Activated naive CD8-positive, alpha-beta T cell treated with anti-CD3 and anti-CD28 coated beads, Interleukin-2, amount 50 U/mL, for 24 hours (primary cell): ENCODE measurements at regions not wholly inside any gene's neighbourhood (a gene's known extent, or its start where the extent isn't known, plus 50 kb on each side); places are given as distances from the start of the nearest gene placed in this dataset.

Experiments
- ATAC-seq: fragments of 150-1000 bp; cut with Tn5 transposase; one replicate; pipeline ENCODE4 v1.10.0; 2021
- DNase-seq: peaks from one replicate; pipeline ENCODE4 v3.0.0; 2021
- H3K27ac Mint-ChIP-seq: one replicate; pipeline ENCODE4 v1.8.0; 2021; ENCODE audit warnings: mild to moderate bottlenecking, mixed read lengths
- H3K27me3 Mint-ChIP-seq: one replicate; pipeline ENCODE4 v1.8.0; 2021; ENCODE audit warnings: mixed read lengths
- H3K36me3 Mint-ChIP-seq: one replicate; pipeline ENCODE4 v1.8.0; 2021; ENCODE audit warnings: low read depth, mixed read lengths
- H3K4me1 Mint-ChIP-seq: one replicate; pipeline ENCODE4 v1.8.0; 2021; ENCODE audit warnings: mixed read lengths
- H3K4me3 Mint-ChIP-seq: one replicate; pipeline ENCODE4 v1.8.0; 2021; ENCODE audit warnings: mild to moderate bottlenecking, moderate library complexity, mixed read lengths
- H3K9me3 Mint-ChIP-seq: one replicate; pipeline ENCODE4 v1.8.0; 2021; ENCODE audit warnings: mixed read lengths

GRCh38 chr11:109730669-109731068 lies 308.7 kb downstream of the C11orf87 start:
- Mint-ChIP-seq H3K27ac (no peak overlapping the region), H3K36me3 (no peaks in the 10 kb centered on the region), H3K27me3 (no peaks in the 10 kb centered on the region), H3K9me3 (no peaks in the 10 kb centered on the region), H3K4me3 (no peak overlapping the region), H3K4me1 (no peaks in the 10 kb centered on the region)
- DNase-seq (no peak), ATAC-seq (no peak)

DNA sequence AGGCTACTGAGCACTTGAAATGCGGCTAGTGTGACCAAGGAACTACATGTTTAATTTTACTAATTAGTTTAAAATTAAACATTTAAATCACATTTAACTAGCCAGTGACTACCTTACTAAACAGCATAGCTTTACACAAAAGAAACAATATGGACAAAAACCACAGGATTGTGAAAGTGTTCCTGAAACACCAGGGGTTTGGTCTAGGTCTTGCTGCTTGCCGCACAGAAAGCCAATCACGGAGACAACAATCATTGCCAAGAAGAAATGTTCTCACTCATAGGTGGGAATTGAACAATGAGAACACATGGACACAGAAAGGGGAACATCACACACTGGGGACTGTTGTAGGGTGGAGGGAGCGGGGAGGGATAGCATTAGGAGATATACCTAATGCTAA lies 309.5 kb downstream of the C11orf87 start:
- Mint-ChIP-seq H3K36me3 (no peaks in the 10 kb centered on the region), H3K4me1 (no peaks in the 10 kb centered on the region), H3K27ac (no peak overlapping the region), H3K4me3 (no peak overlapping the region), H3K27me3 (no peaks in the 10 kb centered on the region), H3K9me3 (no peaks in the 10 kb centered on the region)
- DNase-seq (no peak), ATAC-seq (no peak)

DNA sequence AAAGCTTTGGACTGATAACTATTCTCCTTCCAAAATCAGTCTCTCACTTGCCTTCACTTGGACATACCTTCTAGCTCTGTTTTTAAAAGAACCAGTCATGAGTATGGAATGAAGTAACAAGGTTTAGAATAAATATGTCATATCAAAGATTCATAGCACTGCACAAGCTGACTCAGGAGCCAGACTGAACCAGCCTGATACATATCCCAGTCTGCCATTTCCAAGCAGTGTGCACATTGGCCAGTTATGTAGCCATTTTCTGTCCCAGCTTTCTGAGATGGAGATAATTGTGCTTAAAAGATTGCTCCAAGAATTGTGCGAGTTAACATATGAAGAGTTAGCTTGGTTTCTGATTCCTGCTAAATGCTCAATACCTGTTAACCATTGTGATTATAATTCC lies 311.3 kb downstream of the C11orf87 start:
- H3K27ac Mint-ChIP-seq, result no peak overlapping the region
- peaks cover 2% of the 10 kb centered on the region for H3K27me3 Mint-ChIP-seq
- H3K9me3 Mint-ChIP-seq, result no peaks in the 10 kb centered on the region
- no peaks in the 10 kb centered on the region for H3K4me1 Mint-ChIP-seq
- ATAC-seq (no peak), DNase-seq (no peak)
- no peak overlapping the region for H3K4me3 Mint-ChIP-seq
- H3K36me3 Mint-ChIP-seq, result no peaks in the 10 kb centered on the region

DNA sequence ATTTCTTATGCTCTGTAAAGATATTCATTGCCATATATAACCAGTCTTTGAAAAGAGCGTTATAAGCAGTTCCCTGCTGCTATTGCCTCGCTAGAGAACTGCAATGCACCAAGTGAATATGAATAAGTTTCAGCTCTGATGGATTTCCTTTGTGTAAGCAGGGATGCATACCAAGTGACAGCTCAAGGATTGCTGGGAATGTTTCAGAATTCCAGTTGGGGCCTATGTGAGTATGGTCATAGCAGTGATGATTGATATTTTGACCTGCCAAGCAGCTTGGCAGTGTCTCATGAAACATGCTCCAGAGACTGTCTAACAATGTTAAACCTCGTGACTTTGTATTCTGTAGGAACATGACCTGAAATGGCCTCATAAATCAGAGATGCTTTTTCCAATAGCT lies 312.6 kb downstream of the C11orf87 start:
- DNase-seq, result no peak
- Mint-ChIP-seq H3K27me3 (peaks cover 2% of the 10 kb centered on the region), H3K4me3 (no peak overlapping the region), H3K36me3 (no peaks in the 10 kb centered on the region), H3K9me3 (no peaks in the 10 kb centered on the region), H3K27ac (no peak overlapping the region), H3K4me1 (no peaks in the 10 kb centered on the region)
- no peak for ATAC-seq

DNA sequence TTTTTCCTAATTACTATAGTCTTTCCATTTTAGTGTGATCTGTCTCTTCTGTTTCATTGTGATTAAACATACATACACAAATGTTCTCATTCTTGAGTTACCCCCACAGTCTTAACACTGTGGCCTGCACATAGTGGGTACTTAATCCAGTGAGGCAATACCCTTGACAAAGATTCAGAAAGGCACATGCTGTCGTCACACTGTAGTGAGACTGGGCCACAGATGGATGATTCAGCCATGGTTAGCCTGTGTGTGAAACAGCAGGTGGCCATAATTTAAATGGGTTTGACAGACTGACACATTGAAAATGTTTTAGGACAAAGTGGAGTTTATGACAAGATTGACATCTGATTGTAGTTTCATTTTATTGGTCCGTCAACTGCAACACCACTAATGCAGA lies 313.1 kb downstream of the C11orf87 start:
- Mint-ChIP-seq H3K4me3 (no peak overlapping the region), H3K27ac (no peak overlapping the region), H3K27me3 (peaks cover 2% of the 10 kb centered on the region), H3K9me3 (no peaks in the 10 kb centered on the region), H3K4me1 (no peaks in the 10 kb centered on the region), H3K36me3 (no peaks in the 10 kb centered on the region)
- ATAC-seq (no peak), DNase-seq (no peak)

DNA sequence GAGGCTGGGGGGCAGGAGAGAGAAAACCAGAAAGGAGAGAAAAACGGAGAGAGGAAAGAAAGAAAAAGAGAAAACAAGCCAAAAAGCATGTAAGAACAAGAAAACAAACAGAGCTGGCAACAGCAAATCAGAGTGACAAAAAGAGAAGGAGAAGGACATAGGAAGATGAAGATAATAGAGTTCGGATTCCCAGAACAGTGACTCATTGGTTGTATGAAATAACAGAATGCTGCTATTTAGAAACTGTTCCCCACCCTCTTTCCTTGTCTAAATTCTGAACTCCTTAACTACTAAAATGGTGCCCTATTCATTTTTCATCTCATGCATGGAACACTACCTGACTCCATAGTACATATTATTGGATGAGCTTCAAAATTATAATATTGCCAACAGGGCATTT lies 317.4 kb downstream of the C11orf87 start:
- ATAC-seq (no peak), DNase-seq (no peak)
- Mint-ChIP-seq H3K9me3 (no peaks in the 10 kb centered on the region), H3K36me3 (no peaks in the 10 kb centered on the region), H3K27ac (no peak overlapping the region), H3K4me1 (no peaks in the 10 kb centered on the region), H3K27me3 (peaks cover 2% of the 10 kb centered on the region), H3K4me3 (no peak overlapping the region)

GRCh38 chr11:109745996-109746625 lies 324.1 kb downstream of the C11orf87 start:
- no peak overlapping the region for H3K27ac Mint-ChIP-seq
- ATAC-seq, result no peak
- DNase-seq, result no peak
- no peak overlapping the region for H3K4me3 Mint-ChIP-seq
- H3K27me3 Mint-ChIP-seq, result no peaks in the 10 kb centered on the region
- no peaks in the 10 kb centered on the region for H3K4me1 Mint-ChIP-seq
- no peaks in the 10 kb centered on the region for H3K9me3 Mint-ChIP-seq
- no peaks in the 10 kb centered on the region for H3K36me3 Mint-ChIP-seq

- Mint-ChIP-seq H3K4me3 (no peak overlapping the region), H3K9me3 (no peaks in the 10 kb centered on the region), H3K36me3 (no peaks in the 10 kb centered on the region), H3K27me3 (no peaks in the 10 kb centered on the region), H3K4me1 (no peaks in the 10 kb centered on the region), H3K27ac (no peak overlapping the region)
- ATAC-seq (no peak), DNase-seq (no peak)
Measured at GRCh38 chr11:109747839-109748238, 325.8 kb downstream of the C11orf87 start.

GRCh38 chr11:109749476-109749875 lies 327.5 kb downstream of the C11orf87 start:
- ATAC-seq, result no peak
- no peak for DNase-seq
- Mint-ChIP-seq H3K4me3 (no peak overlapping the region), H3K27me3 (no peaks in the 10 kb centered on the region), H3K9me3 (no peaks in the 10 kb centered on the region), H3K4me1 (no peaks in the 10 kb centered on the region), H3K27ac (no peak overlapping the region), H3K36me3 (no peaks in the 10 kb centered on the region)

GRCh38 chr11:109750964-109751363 lies 329.0 kb downstream of the C11orf87 start:
- Mint-ChIP-seq H3K27ac (no peak overlapping the region), H3K27me3 (no peaks in the 10 kb centered on the region), H3K4me3 (no peak overlapping the region), H3K4me1 (no peaks in the 10 kb centered on the region), H3K9me3 (no peaks in the 10 kb centered on the region), H3K36me3 (no peaks in the 10 kb centered on the region)
- no peak for ATAC-seq
- DNase-seq, result no peak

DNA sequence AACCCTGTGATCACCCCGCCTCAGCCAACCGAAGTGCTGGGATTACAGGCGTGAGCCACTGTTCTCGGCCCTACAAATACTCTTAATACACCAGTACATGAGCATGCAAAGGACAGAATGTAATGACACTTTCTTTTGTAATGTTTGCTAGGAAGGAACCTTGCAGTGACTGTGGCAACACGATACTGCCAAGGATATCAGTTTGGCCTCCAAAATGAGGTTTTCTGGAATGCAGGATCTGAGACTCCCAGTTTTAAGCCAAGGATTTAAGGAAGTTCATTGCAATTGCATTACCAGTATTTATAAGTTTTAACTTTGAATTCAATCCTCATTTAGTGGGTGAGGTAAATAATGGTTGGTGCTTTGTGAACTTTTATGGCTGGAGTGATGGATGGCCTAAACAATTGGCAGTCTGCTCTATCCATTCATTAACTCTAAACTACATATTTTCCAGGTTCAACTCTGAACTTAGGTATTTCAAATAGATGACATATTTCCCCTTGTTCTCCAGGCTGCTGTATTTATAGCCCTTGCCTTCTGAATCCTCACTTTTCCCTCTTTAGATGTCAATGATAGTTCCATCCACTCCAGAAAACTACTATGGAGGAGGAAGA lies 330.3 kb downstream of the C11orf87 start:
- ATAC-seq (no peak), DNase-seq (no peak)
- Mint-ChIP-seq H3K27me3 (peaks cover 2% of the 10 kb centered on the region), H3K9me3 (no peaks in the 10 kb centered on the region), H3K36me3 (no peaks in the 10 kb centered on the region), H3K4me1 (no peaks in the 10 kb centered on the region), H3K27ac (no peak overlapping the region), H3K4me3 (no peak overlapping the region)

- H3K4me1 Mint-ChIP-seq, result no peaks in the 10 kb centered on the region
- no peak overlapping the region for H3K27ac Mint-ChIP-seq
- H3K36me3 Mint-ChIP-seq, result no peaks in the 10 kb centered on the region
- no peak for ATAC-seq
- H3K4me3 Mint-ChIP-seq, result no peak overlapping the region
- no peaks in the 10 kb centered on the region for H3K9me3 Mint-ChIP-seq
- no peak for DNase-seq
- peaks cover 2% of the 10 kb centered on the region for H3K27me3 Mint-ChIP-seq
Measured at GRCh38 chr11:109756521-109756920, 334.5 kb downstream of the C11orf87 start.

- H3K4me3 Mint-ChIP-seq, result no peak overlapping the region
- H3K27me3 Mint-ChIP-seq, result peaks cover 2% of the 10 kb centered on the region
- ATAC-seq (no peak), DNase-seq (no peak)
- H3K36me3 Mint-ChIP-seq, result no peaks in the 10 kb centered on the region
- H3K27ac Mint-ChIP-seq, result no peak overlapping the region
- H3K4me1 Mint-ChIP-seq, result no peaks in the 10 kb centered on the region
- H3K9me3 Mint-ChIP-seq, result no peaks in the 10 kb centered on the region
Measured at GRCh38 chr11:109756951-109757350, 335.0 kb downstream of the C11orf87 start.

- no peaks in the 10 kb centered on the region for H3K9me3 Mint-ChIP-seq
Measured at GRCh38 chr11:109762546-109762945, 330.6 kb upstream of the ZC3H12C start.

DNA sequence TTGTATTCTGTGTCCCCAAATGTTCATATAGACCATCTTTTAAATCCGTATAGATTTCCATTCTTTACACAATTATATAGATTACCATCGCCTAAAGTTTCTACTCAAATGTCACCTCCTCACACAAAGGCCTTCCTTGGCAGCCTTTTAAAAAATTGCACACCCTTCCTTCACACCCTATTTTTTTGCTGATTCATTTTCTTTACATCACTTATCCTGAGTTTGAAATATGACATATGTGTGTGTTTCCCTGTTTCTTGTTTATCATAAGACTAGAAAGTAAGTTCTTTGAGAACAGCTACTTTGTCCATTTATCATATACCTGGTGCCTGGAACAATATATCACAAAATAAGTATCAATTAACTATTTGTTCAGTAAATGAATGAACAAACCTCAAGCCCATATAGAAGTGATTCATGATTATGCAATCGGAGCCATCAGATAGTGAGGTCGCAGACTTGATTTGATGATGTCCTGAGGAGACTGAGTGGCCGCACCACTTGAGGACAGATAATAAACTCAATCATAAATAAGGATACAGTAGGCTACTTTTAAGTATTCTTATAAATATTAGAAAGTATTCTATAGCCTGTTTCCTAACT lies 327.4 kb upstream of the ZC3H12C start:
- DNase-seq (no peak), ATAC-seq (no peak)
- no peak overlapping the region for H3K27ac Mint-ChIP-seq
- H3K4me3 Mint-ChIP-seq, result no peak overlapping the region
- no peaks in the 10 kb centered on the region for H3K4me1 Mint-ChIP-seq
- no peaks in the 10 kb centered on the region for H3K36me3 Mint-ChIP-seq
- no peaks in the 10 kb centered on the region for H3K9me3 Mint-ChIP-seq
- H3K27me3 Mint-ChIP-seq, result no peaks in the 10 kb centered on the region

More at GRCh38 chr11:109762546-109762945, 330.6 kb upstream of the ZC3H12C start:
- Mint-ChIP-seq H3K4me1 (no peaks in the 10 kb centered on the region), H3K27me3 (no peaks in the 10 kb centered on the region), H3K36me3 (no peaks in the 10 kb centered on the region), H3K4me3 (no peak overlapping the region), H3K27ac (no peak overlapping the region)
- DNase-seq (no peak), ATAC-seq (no peak)
